Neural cell (in vitro differentiated cells): ENCODE measurements at regions not wholly inside any gene's neighbourhood (a gene's known extent, or its start where the extent isn't known, plus 50 kb on each side); places are given as distances from the start of the nearest gene placed in this dataset.

Source experiments
- H2AFZ ChIP-seq: fragments of 200-600, 300-800 bp; sonication (generic), shearing (Covaris generic); 2 replicates; pipeline ENCODE4 v1.6.0; 2014; ENCODE audit warnings: low read depth, mild to moderate bottlenecking, antibody characterized with exemption, low read length, moderate library complexity
- H3F3A ChIP-seq: fragments of 200-600 bp; shearing (Covaris generic); 2 replicates; pipeline ENCODE4 v1.6.1; 2016; ENCODE audit warnings: mild to moderate bottlenecking, moderate library complexity, mixed read lengths, antibody characterized with exemption, low read length; ENCODE audit not compliant: insufficient read depth, poor library complexity, severe bottlenecking
- H3K27ac ChIP-seq: fragments of 200-600, 300-800 bp; sonication (generic), shearing (Covaris generic); 2 replicates; pipeline ENCODE4 v1.5.1; 2014; ENCODE audit warnings: mild to moderate bottlenecking, low read length, moderate library complexity
- H3K27me3 ChIP-seq: fragments of 300-800, 200-600 bp; sonication (generic), shearing (Covaris generic); 2 replicates; pipeline ENCODE4 v1.6.0; 2014; ENCODE audit warnings: mild to moderate bottlenecking, low read depth, low read length, moderate library complexity; ENCODE audit not compliant: insufficient read depth
- H3K36me3 ChIP-seq: fragments of 300-800, 200-600 bp; sonication (generic), shearing (Covaris generic); 2 replicates; pipeline ENCODE4 v1.5.1; 2014; ENCODE audit warnings: mild to moderate bottlenecking, antibody characterized with exemption, low read length, moderate library complexity; ENCODE audit not compliant: insufficient read depth
- H3K4me2 ChIP-seq: fragments of 300-800, 200-600 bp; sonication (generic), shearing (Covaris generic); 2 replicates; pipeline ENCODE4 v1.6.0; 2014; ENCODE audit warnings: mild to moderate bottlenecking, low read length
- H3K4me3 ChIP-seq: fragments of 300-800, 200-600 bp; sonication (generic), shearing (Covaris generic); 2 replicates; pipeline ENCODE4 v1.5.1; 2014; ENCODE audit warnings: mild to moderate bottlenecking, low read length, moderate library complexity
- H3K79me2 ChIP-seq: fragments of 200-600 bp; shearing (Covaris generic); replicated peaks from 2 replicates; pipeline ENCODE4 v1.6.0; 2014; ENCODE audit warnings: mild to moderate bottlenecking, low read length, moderate library complexity; ENCODE audit not compliant: insufficient read depth
- H3K9ac ChIP-seq: fragments of 300-800, 200-600 bp; sonication (generic), shearing (Covaris generic); 2 replicates; pipeline ENCODE4 v1.6.1; 2016; ENCODE audit warnings: mild to moderate bottlenecking, low read length, mixed read lengths
- H3K9me2 ChIP-seq: fragments of 200-600 bp; shearing (Covaris generic); 2 replicates; pipeline ENCODE4 v1.6.1; 2016; ENCODE audit warnings: mild to moderate bottlenecking, low read length, mixed read lengths; ENCODE audit not compliant: insufficient read depth
- H3K9me3 ChIP-seq: fragments of 200-600, 300-800 bp; sonication (generic), shearing (Covaris generic); 2 replicates; pipeline ENCODE4 v1.6.1; 2016; ENCODE audit warnings: mild to moderate bottlenecking, mixed run types, low read length, moderate library complexity, mixed read lengths
- H4K20me1 ChIP-seq: fragments of 200-600 bp; shearing (Covaris generic); 2 replicates; pipeline ENCODE4 v1.6.1; 2016; ENCODE audit warnings: mild to moderate bottlenecking, mixed run types; ENCODE audit not compliant: insufficient read depth
- EP300 ChIP-seq: fragments of 450-650 bp; conservative IDR thresholded peaks from 2 replicates; pipeline ENCODE4 v1.6.1; 2014; ENCODE audit warnings: antibody characterized with exemption, mild to moderate bottlenecking, moderate library complexity; ENCODE audit not compliant: poor library complexity, severe bottlenecking
- EZH2 ChIP-seq: fragments of 200-600, 300-800 bp; shearing (Covaris generic), sonication (generic); IDR thresholded peaks from 2 replicates; pipeline ENCODE4 v1.6.1; 2014; ENCODE audit warnings: antibody characterized with exemption, low read length, borderline replicate concordance, mild to moderate bottlenecking; ENCODE audit not compliant: insufficient read depth, poor library complexity, severe bottlenecking
- MXI1 ChIP-seq: fragments of 450-650 bp; conservative IDR thresholded peaks from 2 replicates; pipeline ENCODE4 v1.6.1; 2014; ENCODE audit warnings: antibody characterized with exemption, mild to moderate bottlenecking; ENCODE audit not compliant: poor library complexity, severe bottlenecking
- POLR2AphosphoS5 ChIP-seq: IDR thresholded peaks from 2 replicates; pipeline ENCODE4 v1.6.1; 2012
- RAD21 ChIP-seq: fragments of 450-650 bp; conservative IDR thresholded peaks from 2 replicates; pipeline ENCODE4 v1.6.1; 2014; ENCODE audit warnings: antibody characterized with exemption, mild to moderate bottlenecking, moderate library complexity
- REST ChIP-seq: IDR thresholded peaks from 2 replicates; pipeline ENCODE4 v1.6.1; 2012; ENCODE audit warnings: borderline replicate concordance
- SMC3 ChIP-seq: fragments of 450-650 bp; conservative IDR thresholded peaks from 2 replicates; pipeline ENCODE4 v1.6.1; 2014; ENCODE audit warnings: antibody characterized with exemption, mild to moderate bottlenecking, moderate library complexity; ENCODE audit not compliant: poor library complexity
- TAF1 ChIP-seq: IDR thresholded peaks from 2 replicates; pipeline ENCODE4 v1.6.1; 2012; ENCODE audit warnings: low read depth
- TF ChIP-seq, protein P1 (sequence below): fragments of 450-650 bp; IDR thresholded peaks from 2 replicates; pipeline ENCODE4 v1.5.1; 2014; ENCODE audit warnings: antibody characterized with exemption, mild to moderate bottlenecking, moderate library complexity; ENCODE audit not compliant: poor library complexity, severe bottlenecking

GRCh38 chr10:4506095-4506494, 319.9 kb upstream of the AKR1E2 start:
- Histone ChIP-seq H3K4me3 (no peak overlapping the region), H3K4me2 (no peak overlapping the region), H3K27ac (no peak overlapping the region), H4K20me1 (no peaks in the 10 kb centered on the region), H3K36me3 (no peaks in the 10 kb centered on the region), H3K9ac (no peak overlapping the region), H3F3A (no peaks in the 10 kb centered on the region), H3K9me3 (no peaks in the 10 kb centered on the region), H3K27me3 (no peaks in the 10 kb centered on the region), H3K9me2 (no peaks in the 10 kb centered on the region), H3K79me2 (no peaks in the 10 kb centered on the region), H2AFZ (no peak overlapping the region)
- TF ChIP-seq TAF1 (no peak), EZH2 (no peak), REST (no peak), SMC3 (no peak), RAD21 (no peak), POLR2AphosphoS5 (no peak), EP300 (no peak), MXI1 (no peak)
- TF ChIP-seq, protein P1, sequence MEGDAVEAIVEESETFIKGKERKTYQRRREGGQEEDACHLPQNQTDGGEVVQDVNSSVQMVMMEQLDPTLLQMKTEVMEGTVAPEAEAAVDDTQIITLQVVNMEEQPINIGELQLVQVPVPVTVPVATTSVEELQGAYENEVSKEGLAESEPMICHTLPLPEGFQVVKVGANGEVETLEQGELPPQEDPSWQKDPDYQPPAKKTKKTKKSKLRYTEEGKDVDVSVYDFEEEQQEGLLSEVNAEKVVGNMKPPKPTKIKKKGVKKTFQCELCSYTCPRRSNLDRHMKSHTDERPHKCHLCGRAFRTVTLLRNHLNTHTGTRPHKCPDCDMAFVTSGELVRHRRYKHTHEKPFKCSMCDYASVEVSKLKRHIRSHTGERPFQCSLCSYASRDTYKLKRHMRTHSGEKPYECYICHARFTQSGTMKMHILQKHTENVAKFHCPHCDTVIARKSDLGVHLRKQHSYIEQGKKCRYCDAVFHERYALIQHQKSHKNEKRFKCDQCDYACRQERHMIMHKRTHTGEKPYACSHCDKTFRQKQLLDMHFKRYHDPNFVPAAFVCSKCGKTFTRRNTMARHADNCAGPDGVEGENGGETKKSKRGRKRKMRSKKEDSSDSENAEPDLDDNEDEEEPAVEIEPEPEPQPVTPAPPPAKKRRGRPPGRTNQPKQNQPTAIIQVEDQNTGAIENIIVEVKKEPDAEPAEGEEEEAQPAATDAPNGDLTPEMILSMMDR: no peak

GRCh38 chr10:4504550-4504949, 321.5 kb upstream of the AKR1E2 start:
- Histone ChIP-seq H3K9me2 (no peaks in the 10 kb centered on the region), H3K4me3 (no peak overlapping the region), H3K27me3 (no peaks in the 10 kb centered on the region), H3K4me2 (no peak overlapping the region), H2AFZ (no peak overlapping the region), H4K20me1 (no peaks in the 10 kb centered on the region), H3K79me2 (no peaks in the 10 kb centered on the region), H3K27ac (no peak overlapping the region), H3K9ac (no peak overlapping the region), H3K36me3 (no peaks in the 10 kb centered on the region), H3K9me3 (no peaks in the 10 kb centered on the region), H3F3A (no peaks in the 10 kb centered on the region)
- TF ChIP-seq TAF1 (no peak), RAD21 (no peak), MXI1 (no peak), POLR2AphosphoS5 (no peak), EZH2 (no peak), REST (no peak), SMC3 (no peak), EP300 (no peak)
- TF ChIP-seq, protein P1: no peak
